H1 (cell line): ENCODE measurements at regions not wholly inside any gene's neighbourhood (a gene's known extent, or its start where the extent isn't known, plus 50 kb on each side); places are given as distances from the start of the nearest gene placed in this dataset.

Experiments
- CTCF ChIA-PET: fragments of 300-600 bp; sonication (Branson Sonifier 250); formaldehyde crosslinking; loops from one replicate; lab custom pipeline; 2021; ENCODE audit not compliant: partially characterized antibody; lab: Charles Lee
- POLR2A ChIA-PET: fragments of 300-600 bp; sonication (Branson Sonifier 250); formaldehyde crosslinking; loops from one replicate; lab custom pipeline; 2021; ENCODE audit warnings: inconsistent platforms; ENCODE audit not compliant: partially characterized antibody; lab: Charles Lee
- DNase-seq, 2 experiments: peaks; one replicate each; pipeline versions ENCODE4 v3.0.0 to v3.0.0-alpha.2; 2010 to 2022; ENCODE audit warnings: low spot score in 2 of 2, low read depth in 1 of 2, mixed read lengths in 1 of 2
- FAIRE-seq: peaks from 2 replicates; lab custom pipeline; 2011; peaks lifted over from hg19 to GRCh38; lab: Jason Lieb, UNC
- H2AFZ ChIP-seq: 2 replicates; pipeline ENCODE4 v1.8.1; 2012; ENCODE audit warnings: low read length, inconsistent platforms
- H2AK5ac ChIP-seq: 2 replicates; pipeline ENCODE4 v1.6.1; 2013; ENCODE audit warnings: low read depth, low read length
- H2BK120ac ChIP-seq: replicated peaks from 2 replicates; pipeline ENCODE3; 2013; ENCODE audit warnings: low read depth, low read length, inconsistent platforms
- H2BK12ac ChIP-seq: 2 replicates; pipeline ENCODE4 v1.6.1; 2013; ENCODE audit warnings: low read depth, low read length
- H2BK15ac ChIP-seq: 2 replicates; pipeline ENCODE4 v1.6.1; 2013; ENCODE audit warnings: low read length
- H2BK20ac ChIP-seq: 2 replicates; pipeline ENCODE4 v1.6.1; 2013; ENCODE audit warnings: low read length
- H2BK5ac ChIP-seq: 2 replicates; pipeline ENCODE4 v1.6.1; 2013; ENCODE audit warnings: low read depth, low read length
- H3K14ac ChIP-seq: 2 replicates; pipeline ENCODE4 v1.6.1; 2013; ENCODE audit warnings: inconsistent platforms; ENCODE audit not compliant: insufficient read length
- H3K18ac ChIP-seq: 2 replicates; pipeline ENCODE4 v1.6.1; 2013; ENCODE audit warnings: low read length; ENCODE audit errors: extremely low read depth
- H3K23ac ChIP-seq: 2 replicates; pipeline ENCODE4 v1.6.1; 2013; ENCODE audit warnings: inconsistent platforms; ENCODE audit not compliant: insufficient read length
- H3K23me2 ChIP-seq: 2 replicates; pipeline ENCODE4 v1.6.1; 2013; ENCODE audit warnings: low read depth, low read length
- H3K27ac ChIP-seq: 2 replicates; pipeline ENCODE4 v1.6.1; 2011; ENCODE audit warnings: low read depth, low read length, inconsistent platforms
- H3K27me3 ChIP-seq, 4 experiments: replicated peaks in 1 of 4; 1 replicate in 1 of 4; 2 replicates in 3 of 4; pipeline versions ENCODE4 v1.6.1 to v1.8.1; 2011 to 2013; ENCODE audit warnings: low read length in 3 of 4, mild to moderate bottlenecking in 3 of 4, inconsistent platforms in 2 of 4, mixed read lengths in 2 of 4, moderate library complexity in 1 of 4; ENCODE audit not compliant: control insufficient read depth in 3 of 4, insufficient read depth in 3 of 4; ENCODE audit errors: extremely low read depth in 1 of 4
- H3K36me3 ChIP-seq, 4 experiments: 2 replicates each; pipeline versions ENCODE4 v1.6.1 to v1.8.1; 2011 to 2013; ENCODE audit warnings: mild to moderate bottlenecking in 4 of 4, low read length in 3 of 4, moderate library complexity in 2 of 4, control low read depth in 1 of 4, inconsistent platforms in 1 of 4; ENCODE audit not compliant: insufficient read depth in 4 of 4, control insufficient read depth in 2 of 4
- H3K4ac ChIP-seq: replicated peaks from 2 replicates; pipeline ENCODE3; 2013; ENCODE audit warnings: low read length, low read depth, mixed read lengths, inconsistent platforms; ENCODE audit not compliant: insufficient read length
- H3K4me1 ChIP-seq, 4 experiments: replicated peaks in 1 of 4; 1 replicate in 1 of 4; 2 replicates in 3 of 4; pipeline versions ENCODE4 v1.6.1 to v1.8.1; 2011 to 2013; ENCODE audit warnings: low read length in 3 of 4, inconsistent platforms in 2 of 4, mixed read lengths in 1 of 4; ENCODE audit not compliant: insufficient read depth in 4 of 4, control insufficient read depth in 3 of 4
- H3K4me2 ChIP-seq, 2 experiments: 2 replicates each; pipeline versions ENCODE4 v1.6.1 to v1.8.1; 2011 to 2013; ENCODE audit warnings: low read depth in 2 of 2, low read length in 2 of 2, control low read depth in 1 of 2, inconsistent platforms in 1 of 2, mild to moderate bottlenecking in 1 of 2; ENCODE audit not compliant: insufficient read depth in 1 of 2
- H3K4me3 ChIP-seq, 4 experiments: fragments of 200-600, 300-600 bp in 1 of 4; sonication (generic), shearing (Covaris generic), sonication (Bioruptor Twin) in 1 of 4; 2 replicates each; pipeline versions ENCODE4 v1.5.1 to v1.8.1; 2011 to 2016; ENCODE audit warnings: low read length in 4 of 4, low read depth in 3 of 4, control low read depth in 2 of 4, inconsistent platforms in 2 of 4, mild to moderate bottlenecking in 2 of 4, mixed read lengths in 1 of 4, moderate library complexity in 1 of 4; ENCODE audit not compliant: insufficient read depth in 2 of 4; ENCODE audit errors: extremely low read depth in 1 of 4
- H3K56ac ChIP-seq: replicated peaks from 2 replicates; pipeline ENCODE3; 2013; ENCODE audit warnings: low read depth, mild to moderate bottlenecking, mixed read lengths, low read length, inconsistent platforms; ENCODE audit not compliant: insufficient read length
- H3K79me1 ChIP-seq: 2 replicates; pipeline ENCODE4 v1.6.1; 2013; ENCODE audit warnings: low read depth, low read length, control low read depth
- H3K79me2 ChIP-seq, 2 experiments: 2 replicates each; pipeline versions ENCODE4 v1.6.1 to v1.8.1; 2012 to 2013; ENCODE audit warnings: low read length in 2 of 2, mild to moderate bottlenecking in 2 of 2, inconsistent platforms in 1 of 2; ENCODE audit not compliant: insufficient read depth in 2 of 2, control insufficient read depth in 1 of 2
- H3K9ac ChIP-seq, 4 experiments: replicated peaks in 1 of 4; 1 replicate in 1 of 4; 2 replicates in 3 of 4; pipeline versions ENCODE4 v1.6.1 to v1.8.1; 2011 to 2013; ENCODE audit warnings: low read depth in 3 of 4, low read length in 3 of 4, control low read depth in 2 of 4, mild to moderate bottlenecking in 2 of 4, moderate library complexity in 2 of 4, inconsistent platforms in 1 of 4; ENCODE audit errors: extremely low read depth in 1 of 4
- H3K9me3 ChIP-seq, 2 experiments: 2 replicates each; pipeline versions ENCODE4 v1.6.1 to v1.8.1; 2012 to 2013; ENCODE audit warnings: mild to moderate bottlenecking in 2 of 2, moderate library complexity in 2 of 2, control low read depth in 1 of 2, inconsistent platforms in 1 of 2, low read depth in 1 of 2, low read length in 1 of 2, mixed read lengths in 1 of 2; ENCODE audit not compliant: insufficient read depth in 2 of 2
- H4K20me1 ChIP-seq, 2 experiments: replicated peaks in 1 of 2; 2 replicates each; pipeline versions ENCODE3 to v1.8.1; 2011 to 2013; ENCODE audit warnings: inconsistent platforms in 2 of 2, low read length in 2 of 2, mild to moderate bottlenecking in 1 of 2; ENCODE audit not compliant: insufficient read depth in 2 of 2, control insufficient read depth in 1 of 2
- H4K5ac ChIP-seq: 2 replicates; pipeline ENCODE4 v1.6.1; 2013; ENCODE audit warnings: low read length, low read depth, mixed read lengths, inconsistent platforms; ENCODE audit not compliant: insufficient read length
- H4K8ac ChIP-seq: 2 replicates; pipeline ENCODE4 v1.8.0; 2013; ENCODE audit warnings: mild to moderate bottlenecking, moderate library complexity, low read length, inconsistent platforms; ENCODE audit not compliant: insufficient read depth; ENCODE audit errors: extremely low read depth
- H4K91ac ChIP-seq: replicated peaks from 2 replicates; pipeline ENCODE3; 2013; ENCODE audit warnings: low read length, mixed read lengths, inconsistent platforms; ENCODE audit not compliant: insufficient read length
- CBX8 ChIP-seq: fragments of 300-800, 300-1000 bp; sonication (generic); IDR thresholded peaks from 2 replicates; pipeline ENCODE4 v1.7.1; 2016; ENCODE audit warnings: low read depth, low read length, borderline replicate concordance
- TCF12 ChIP-seq: IDR thresholded peaks from 2 replicates; pipeline ENCODE4 v1.6.1; 2011; ENCODE audit warnings: low read depth, mild to moderate bottlenecking, low read length
- YY1 ChIP-seq: IDR thresholded peaks from 2 replicates; pipeline ENCODE4 v1.6.1; 2011; ENCODE audit warnings: low read depth, mild to moderate bottlenecking, low read length
- WGBS, 2 experiments: shearing (Covaris generic) in 1 of 2; methylation state at CpG; one replicate each; pipeline versions ENCODE4 v1.1.6 to v1.1.7; 2013 to 2015; ENCODE audit warnings: low lambda C conversion rate in 2 of 2, mixed read lengths in 2 of 2, inconsistent platforms in 1 of 2, low coverage in 1 of 2, missing lambda C conversion rate in 1 of 2; ENCODE audit not compliant: insufficient replicate concordance in 2 of 2, insufficient coverage in 1 of 2, insufficient read length in 1 of 2; ENCODE audit errors: extremely low coverage in 1 of 2, missing lambda C conversion rate in 1 of 2; 5-methylcytosine and 5-hydroxymethylcytosine counted together

GRCh38 chr14:97053941-97054340, 256.8 kb downstream of the VRK1 start:
- Histone ChIP-seq H3K23ac (no peak overlapping the region), H4K8ac (no peak overlapping the region), H4K5ac (no peak overlapping the region), H2BK20ac (no peak overlapping the region), H4K20me1 (no peaks in the 10 kb centered on the region), H3K9me3 (no peaks in the 10 kb centered on the region), H3K79me2 (no peaks in the 10 kb centered on the region), H3K4me3 (no peak overlapping the region), H3K9ac (no peak overlapping the region), H2BK120ac (no peak overlapping the region), H3K4me2 (no peak overlapping the region), H2BK15ac (no peak overlapping the region), H3K14ac (no peak overlapping the region), H2BK12ac (no peak overlapping the region), H3K79me1 (0 out of 2 replicates have a peak, but pooled peaks cover 2% of the 10 kb centered on the region), H3K56ac (no peak overlapping the region), H4K91ac (no peak overlapping the region), H2AK5ac (no peak overlapping the region), H3K4me1 (peaks cover 0 to 3% (median 1%) of the 10 kb centered on the region in 4 experiments; a peak in 2 of 7 replicates), H3K27me3 (no peaks in the 10 kb centered on the region), H3K4ac (no peak overlapping the region), H3K18ac (no peak overlapping the region), H2AFZ (no peak overlapping the region), H3K27ac (no peak overlapping the region), H3K23me2 (peaks cover 4% of the 10 kb centered on the region), H2BK5ac (no peak overlapping the region), H3K36me3 (no peaks in the 10 kb centered on the region)
- POLR2A ChIA-PET: no interaction called here
- DNase-seq (no peak), FAIRE-seq (no peak)
- WGBS, 2 experiments: 88% methylated on average over 9 of the region's 9 CpGs; no CpG with 5 or more reads in 1 of the 2 experiments
- CTCF ChIA-PET: interaction anchor here (1.0 to 1.6 kb wide), 4 partner anchors 10 to 85 kb away, joined by 3 to 4 read pairs (median 3); no protein-coding TSS in a partner anchor
- no peak for TF ChIP-seq CBX8
- TF ChIP-seq YY1: no peak
- no peak for TF ChIP-seq TCF12
